Epithelial cell of proximal tubule (primary cell): ENCODE measurements at regions not wholly inside any gene's neighbourhood (a gene's known extent, or its start where the extent isn't known, plus 50 kb on each side); places are given as distances from the start of the nearest gene placed in this dataset.
"Not testable (repeated sequence)": the region's sequence is repeated elsewhere in the genome, so short reads cannot be mapped to it uniquely, and the experiment has no call there.

Source experiments
- DNase-seq: peaks from one replicate; pipeline ENCODE4 v3.0.0-alpha.2; 2011; ENCODE audit warnings: low read depth
- H3K4me3 ChIP-seq: 2 replicates; pipeline ENCODE4 v1.5.1; 2011; ENCODE audit warnings: low read depth, mild to moderate bottlenecking, low read length
- CTCF ChIP-seq: conservative IDR thresholded peaks from 2 replicates; pipeline ENCODE4 v1.5.1; 2012; ENCODE audit warnings: low read depth, mild to moderate bottlenecking, low read length

GRCh38 chr2:109669731-109670130, 55.6 kb downstream of the SOWAHC start:
- DNase-seq = no peak
- TF ChIP-seq CTCF = no peak
- no peak overlapping the region for H3K4me3 ChIP-seq

GRCh38 chr2:109670556-109671411, 56.6 kb downstream of the SOWAHC start:
- DNase-seq = no peak
- H3K4me3 ChIP-seq = no peak overlapping the region
- no peak for TF ChIP-seq CTCF

- TF ChIP-seq CTCF = no peak
- no peak overlapping the region for H3K4me3 ChIP-seq
- DNase-seq = no peak
Measured at GRCh38 chr2:109674894-109675534, 60.9 kb downstream of the SOWAHC start.

GRCh38 chr2:109675666-109676345, 61.6 kb downstream of the SOWAHC start:
- no peak overlapping the region for H3K4me3 ChIP-seq
- TF ChIP-seq CTCF = no peak
- DNase-seq = no peak

GRCh38 chr2:109676346-109676902, 62.3 kb downstream of the SOWAHC start:
- no peak for DNase-seq
- no peak for TF ChIP-seq CTCF
- no peak overlapping the region for H3K4me3 ChIP-seq

GRCh38 chr2:109677121-109677731, 63.1 kb downstream of the SOWAHC start:
- H3K4me3 ChIP-seq, DNase-seq: not testable (repeated sequence)
